DMS 273 treated with DMSO at 0.1 percent for 48 hours (cell line): ENCODE measurements at regions not wholly inside any gene's neighbourhood (a gene's known extent, or its start where the extent isn't known, plus 50 kb on each side); places are given as distances from the start of the nearest gene placed in this dataset.

ENCODE experiments used
- DNase-seq: peaks from one replicate; lab custom pipeline; 2025; lab: John Stamatoyannopoulos, UW

DNA sequence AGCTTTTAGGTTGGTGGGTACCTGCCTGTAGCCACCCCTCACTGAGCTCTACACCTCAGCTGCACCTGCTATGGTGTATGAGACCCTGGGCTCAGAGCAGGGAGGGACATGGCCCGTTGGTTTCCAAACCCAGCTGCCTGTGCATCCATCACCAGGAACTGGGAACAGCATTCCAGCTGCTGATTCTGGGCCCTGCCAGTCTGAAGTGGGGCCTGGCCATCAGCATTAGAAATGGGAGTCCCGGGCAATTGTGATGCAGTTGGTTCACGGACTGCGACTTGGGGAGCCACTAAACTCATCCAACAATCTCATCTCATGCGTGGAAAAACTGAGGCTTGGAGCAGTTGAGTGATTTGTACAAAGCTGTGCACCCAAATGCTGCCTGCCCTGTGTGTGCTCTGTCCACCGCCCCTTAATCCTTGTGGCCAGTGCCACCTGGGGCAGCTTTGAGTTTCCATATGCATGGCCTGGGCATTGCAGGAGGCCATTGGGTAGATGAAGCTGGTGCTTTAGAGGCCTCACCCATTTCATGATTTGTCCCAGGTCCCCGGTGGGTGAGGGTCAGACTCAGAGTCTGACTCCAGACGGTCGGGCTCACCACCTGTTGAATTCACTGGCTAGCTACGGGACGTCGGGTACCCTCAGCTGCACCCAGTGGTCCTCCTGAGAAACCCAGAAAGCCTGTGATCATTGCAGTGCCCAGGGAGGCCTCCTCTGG lies 109.0 kb upstream of the SHH start:
- no peak for DNase-seq

- DNase-seq = no peak
Measured at GRCh38 chr7:155920068-155920461, 107.8 kb upstream of the SHH start.

- DNase-seq = no peak
Measured at GRCh38 chr7:155919391-155920067, 107.3 kb upstream of the SHH start.

DNA sequence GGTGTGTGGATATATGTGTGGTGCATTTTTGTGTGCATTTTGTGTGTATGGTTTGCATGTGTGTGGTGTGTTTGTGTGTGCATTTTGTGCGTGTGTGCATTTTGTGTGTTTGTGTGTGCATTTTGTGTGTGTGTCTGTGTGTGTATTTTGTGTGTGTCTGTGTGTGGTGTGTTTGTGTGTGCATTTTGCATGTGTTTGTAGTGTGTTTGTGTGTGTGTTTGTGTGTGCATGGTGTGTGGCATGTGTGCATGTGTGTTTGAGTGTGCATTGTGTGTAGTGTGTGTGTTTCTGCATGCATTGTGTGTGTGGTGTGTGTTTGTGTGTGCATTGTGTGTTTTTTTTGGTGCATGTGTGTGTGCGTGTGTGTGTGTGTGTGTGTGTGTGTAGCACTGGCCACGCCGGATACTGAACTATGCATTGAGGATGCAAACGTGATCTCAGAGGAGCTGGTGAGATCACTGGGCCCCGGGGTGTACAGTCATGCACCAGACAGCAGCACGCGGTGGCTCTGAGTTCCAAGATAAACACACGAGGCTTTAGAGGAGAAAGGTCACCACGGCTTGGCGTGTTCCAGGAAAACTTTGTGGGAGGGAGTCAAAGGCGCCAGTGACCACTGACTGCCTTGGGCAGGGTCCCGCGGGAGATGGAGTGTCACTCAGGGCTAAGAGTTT lies 106.6 kb upstream of the SHH start:
- no peak for DNase-seq

GRCh38 chr7:155917836-155918430 lies 105.7 kb upstream of the SHH start:
- DNase-seq = no peak

DNA sequence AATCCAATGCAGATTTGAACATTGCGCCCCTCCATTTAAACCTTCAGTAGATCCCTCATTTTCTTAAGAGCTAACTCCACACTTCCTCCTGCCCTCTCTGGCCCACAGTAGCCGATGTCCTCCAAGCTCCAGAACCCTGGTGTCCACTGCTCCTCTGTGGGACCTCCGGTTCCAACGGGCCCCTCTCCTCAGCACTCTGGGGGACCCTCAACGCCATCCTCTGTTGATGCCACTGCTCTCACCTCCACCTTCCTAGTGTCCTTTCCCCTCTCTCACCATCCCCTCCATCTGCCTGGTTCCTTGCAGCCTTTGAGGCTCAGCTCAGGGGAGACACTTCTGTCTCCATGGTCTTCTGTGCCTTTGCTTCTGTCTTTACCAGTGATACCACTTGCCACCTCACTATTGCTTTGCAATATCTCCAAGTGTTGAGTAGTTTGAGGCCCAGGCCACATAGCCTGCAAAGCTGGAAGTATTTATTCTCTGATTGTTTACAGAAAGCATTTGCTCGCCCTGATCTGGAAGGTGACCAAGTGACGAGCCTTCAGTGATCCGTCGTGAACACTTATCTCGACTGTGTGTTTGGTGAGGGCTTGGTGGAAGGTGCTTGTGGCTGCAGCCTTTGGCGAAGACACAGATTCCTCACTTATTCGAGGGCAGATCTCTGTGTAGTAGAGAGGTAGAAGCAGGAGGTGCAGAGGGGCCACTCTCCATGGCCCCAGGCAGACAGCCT lies 104.8 kb upstream of the SHH start:
- DNase-seq = no peak

DNA sequence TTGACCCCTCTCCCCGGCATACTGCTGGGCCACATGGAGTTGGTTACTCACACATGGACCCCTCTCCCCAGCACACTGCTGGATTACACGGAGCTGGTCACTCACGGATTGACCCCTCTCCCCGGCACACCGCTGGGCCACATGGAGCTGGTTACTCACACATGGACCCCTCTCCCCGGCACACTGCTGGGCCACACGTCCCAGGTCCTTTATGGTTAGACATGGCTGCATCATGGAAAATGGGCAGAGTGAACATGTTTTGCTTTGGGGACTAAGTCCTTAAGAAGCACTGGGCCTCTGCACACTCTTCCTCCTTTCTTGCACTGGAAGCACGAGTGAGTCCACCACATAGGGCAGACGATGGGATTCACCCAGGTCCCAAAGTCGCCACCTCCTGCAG lies 102.1 kb upstream of the SHH start:
- DNase-seq = no peak

GRCh38 chr7:155913719-155914118 lies 101.5 kb upstream of the SHH start:
- no peak for DNase-seq

DNA sequence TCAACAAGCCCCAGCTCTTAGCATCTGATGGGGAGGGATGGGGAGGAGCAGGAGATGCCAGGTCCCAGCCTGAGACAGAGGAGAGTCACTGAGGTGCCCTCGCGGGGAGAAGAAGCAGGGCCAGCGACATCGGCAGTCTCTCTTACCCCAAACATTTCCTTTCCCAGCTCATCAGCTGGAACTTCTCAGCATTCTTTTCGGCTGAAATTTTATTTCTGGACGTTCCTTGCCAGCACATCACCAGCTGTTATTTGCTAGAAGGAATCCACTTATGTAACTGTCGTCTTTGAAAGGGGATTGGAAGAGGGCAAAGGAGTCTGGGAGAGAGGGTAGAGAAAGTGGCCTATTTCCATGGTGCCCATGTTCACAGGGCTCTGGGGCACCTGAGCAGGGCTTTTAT lies 101.0 kb upstream of the SHH start:
- DNase-seq = no peak

- DNase-seq = no peak
Measured at GRCh38 chr7:155911471-155912105, 99.3 kb upstream of the SHH start.

DNA sequence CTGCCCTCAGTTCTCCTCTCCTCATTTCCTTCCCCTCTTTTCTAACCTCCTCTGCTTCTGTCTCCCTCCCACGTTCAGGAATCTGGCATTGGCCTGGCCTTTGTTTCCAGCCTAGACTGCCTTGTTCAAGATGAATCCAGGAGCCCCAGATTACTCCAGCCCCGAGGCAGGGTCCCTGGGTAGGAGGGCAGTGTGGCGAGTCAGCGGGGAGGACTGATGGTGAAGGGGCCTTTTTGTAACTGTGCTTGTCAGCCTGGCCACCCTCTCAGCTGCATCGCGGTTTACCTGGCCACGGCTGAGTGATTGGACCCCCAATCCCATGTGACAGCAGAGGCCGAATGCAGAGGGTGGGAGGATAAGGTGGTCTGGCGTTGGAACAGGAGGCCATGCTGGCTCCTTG lies 96.1 kb upstream of the SHH start:
- DNase-seq = no peak

DNA sequence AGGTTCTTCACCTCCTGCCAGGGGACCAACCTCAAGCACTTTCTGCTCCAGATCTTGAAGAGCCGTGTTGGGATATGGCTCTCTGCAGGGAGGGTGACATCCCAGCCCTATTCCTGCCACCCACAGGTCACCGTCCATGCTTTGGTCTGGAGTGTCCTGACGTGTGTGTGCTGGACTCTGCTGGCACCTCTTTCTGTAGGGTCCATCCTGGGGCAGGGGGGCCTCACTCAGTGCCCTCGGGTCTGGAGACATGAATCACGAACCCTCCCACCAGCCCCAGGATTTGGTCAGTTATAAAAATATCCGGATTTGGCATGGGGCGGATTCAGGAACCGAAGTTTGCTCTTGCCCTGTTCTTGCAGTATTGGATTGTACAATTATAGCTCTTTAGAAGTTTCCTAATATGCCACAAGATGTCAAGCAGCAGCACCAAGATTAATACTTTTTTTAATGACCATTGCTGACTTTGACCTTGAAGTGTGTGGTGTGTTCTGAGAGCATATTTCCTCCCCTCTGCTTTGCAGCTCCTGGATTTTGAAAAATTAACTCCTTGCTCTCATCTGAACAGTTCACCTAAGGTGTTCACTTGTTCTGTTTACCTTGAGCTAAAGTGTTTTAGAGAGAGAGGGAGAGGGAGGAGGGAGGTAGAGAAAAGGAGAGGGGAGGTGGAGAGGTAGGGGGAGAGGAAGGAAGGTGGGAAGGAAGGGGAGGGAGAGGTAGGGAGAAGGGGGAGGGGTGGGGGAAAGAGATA lies 95.4 kb upstream of the SHH start:
- no peak for DNase-seq

DNA sequence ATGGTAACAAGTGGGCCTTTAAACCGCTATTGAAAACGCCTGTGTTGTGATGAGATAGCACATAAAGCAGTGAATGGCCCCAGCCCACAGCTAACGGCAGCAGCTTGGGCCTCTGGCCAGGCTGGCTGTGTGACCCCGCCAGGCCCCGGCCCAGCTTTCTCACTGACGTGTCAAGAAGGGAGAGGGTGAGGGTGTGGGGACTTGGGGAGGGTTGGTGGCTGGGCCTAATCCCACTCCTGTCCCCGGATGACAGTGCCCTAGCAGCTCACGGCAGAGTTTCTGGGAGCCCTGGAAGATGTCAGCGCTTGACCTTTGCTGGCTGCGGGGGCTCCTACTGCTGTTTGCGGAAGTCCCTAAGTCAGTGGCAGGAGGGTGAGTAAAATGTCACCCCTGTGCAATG lies 88.9 kb upstream of the SHH start:
- DNase-seq = no peak

- DNase-seq = no peak
Measured at GRCh38 chr7:155899596-155899995, 87.3 kb upstream of the SHH start.

GRCh38 chr7:155897758-155898386 lies 85.6 kb upstream of the SHH start:
- no peak for DNase-seq

DNA sequence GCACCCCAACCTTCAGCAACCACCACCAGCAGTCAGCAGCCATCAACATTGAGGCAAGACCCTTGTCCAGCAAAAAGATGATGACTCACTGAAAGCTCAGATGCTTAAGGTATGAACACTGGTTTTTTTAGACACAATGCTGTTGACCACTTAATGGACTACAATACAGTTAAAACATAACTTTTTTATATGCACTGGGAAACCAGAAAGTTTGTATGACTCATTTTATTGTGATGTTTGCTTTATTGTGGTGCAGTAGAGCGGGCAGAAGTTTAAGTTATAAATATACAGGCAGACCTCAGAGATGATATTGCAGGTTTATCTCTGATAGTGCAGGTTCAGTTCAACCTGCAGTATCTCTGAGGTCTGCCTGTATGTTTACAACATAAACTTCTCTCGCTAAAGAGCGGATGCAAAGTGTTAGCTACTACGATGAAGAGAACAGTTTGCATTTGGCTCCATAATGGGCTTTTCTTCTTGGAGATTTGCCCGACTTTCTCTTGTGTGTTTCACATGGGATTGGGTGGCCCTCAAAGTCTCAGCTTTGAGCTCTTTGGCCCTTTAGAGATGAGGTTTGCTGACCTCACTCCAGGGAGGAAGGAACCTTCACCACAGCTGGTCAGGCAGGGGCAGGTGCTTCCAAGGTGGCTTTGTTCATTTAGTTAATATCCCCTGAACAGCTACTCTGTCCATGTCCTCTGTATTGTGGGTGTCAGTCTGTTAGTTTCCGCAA lies 84.4 kb upstream of the SHH start:
- DNase-seq = no peak

DNA sequence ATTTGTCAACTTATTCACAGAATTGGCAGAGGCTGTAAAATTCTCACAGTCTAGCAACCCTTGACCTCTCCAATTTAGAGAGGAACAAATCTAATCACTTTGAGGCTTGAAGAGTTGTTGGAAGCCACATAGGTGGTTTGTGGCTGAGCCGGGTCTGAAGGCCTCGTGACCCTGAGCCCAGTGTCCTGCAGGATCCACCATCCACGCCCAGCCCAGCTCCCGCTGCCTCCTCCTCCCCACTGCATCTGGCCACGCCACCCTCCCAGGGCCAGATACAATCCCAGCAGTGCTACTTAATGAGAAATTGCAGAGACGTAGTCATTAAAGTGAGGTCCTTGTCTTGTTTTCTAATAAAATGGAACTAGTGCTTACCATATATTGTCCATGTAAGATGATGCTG lies 81.4 kb upstream of the SHH start:
- DNase-seq = no peak

DNA sequence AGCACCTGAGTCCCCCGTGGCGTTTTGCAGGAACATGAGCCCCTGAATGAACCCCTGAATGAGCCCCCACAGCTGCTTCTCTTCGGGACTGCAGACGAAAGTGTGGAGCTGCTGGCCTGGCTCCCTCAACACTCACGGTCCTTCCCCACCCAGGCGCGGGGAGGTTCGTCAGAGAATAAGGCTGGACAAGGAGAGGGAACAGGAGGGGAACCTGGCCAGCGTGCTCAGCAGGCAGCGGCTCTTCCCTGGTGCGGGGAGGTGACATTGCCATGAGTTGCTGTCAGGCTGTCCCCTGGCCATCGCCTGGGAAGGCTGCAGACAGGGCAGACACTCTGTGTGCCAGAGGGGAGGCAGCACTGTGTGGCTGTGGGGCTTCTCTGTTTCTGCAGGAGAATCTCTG lies 80.9 kb upstream of the SHH start:
- DNase-seq = no peak

GRCh38 chr7:155889636-155890511 lies 77.6 kb upstream of the SHH start:
- DNase-seq = no peak
